NAMALWA (cell line): ENCODE measurements at regions not wholly inside any gene's neighbourhood (a gene's known extent, or its start where the extent isn't known, plus 50 kb on each side); places are given as distances from the start of the nearest gene placed in this dataset.

Experiments
- DNase-seq: peaks from one replicate; pipeline ENCODE4 v3.0.0-alpha.2; 2015; ENCODE audit warnings: low spot score

GRCh38 chr11:27771516-27771915 is 71.3 kb upstream of the BDNF start:
- no peak for DNase-seq

- no peak for DNase-seq
Measured at GRCh38 chr11:27770576-27770975, 70.3 kb upstream of the BDNF start.

- DNase-seq: no peak
Measured at GRCh38 chr11:27763736-27764135, 63.5 kb upstream of the BDNF start.

- DNase-seq: no peak
Measured at GRCh38 chr11:27761356-27761755, 61.1 kb upstream of the BDNF start.

- DNase-seq: no peak
Measured at GRCh38 chr11:27757953-27758352, 57.7 kb upstream of the BDNF start.

GRCh38 chr11:27754035-27755017 is 54.1 kb upstream of the BDNF start:
- no peak for DNase-seq
